ENCODE measurements at regions not wholly inside any gene's neighbourhood (a gene's known extent, or its start where the extent isn't known, plus 50 kb on each side); places are given as distances from the start of the nearest gene placed in this dataset.

GRCh38 chr4:72966652-72967051 is 102.9 kb downstream of the COX18 start:
- TF ChIP-seq, protein P1, sequence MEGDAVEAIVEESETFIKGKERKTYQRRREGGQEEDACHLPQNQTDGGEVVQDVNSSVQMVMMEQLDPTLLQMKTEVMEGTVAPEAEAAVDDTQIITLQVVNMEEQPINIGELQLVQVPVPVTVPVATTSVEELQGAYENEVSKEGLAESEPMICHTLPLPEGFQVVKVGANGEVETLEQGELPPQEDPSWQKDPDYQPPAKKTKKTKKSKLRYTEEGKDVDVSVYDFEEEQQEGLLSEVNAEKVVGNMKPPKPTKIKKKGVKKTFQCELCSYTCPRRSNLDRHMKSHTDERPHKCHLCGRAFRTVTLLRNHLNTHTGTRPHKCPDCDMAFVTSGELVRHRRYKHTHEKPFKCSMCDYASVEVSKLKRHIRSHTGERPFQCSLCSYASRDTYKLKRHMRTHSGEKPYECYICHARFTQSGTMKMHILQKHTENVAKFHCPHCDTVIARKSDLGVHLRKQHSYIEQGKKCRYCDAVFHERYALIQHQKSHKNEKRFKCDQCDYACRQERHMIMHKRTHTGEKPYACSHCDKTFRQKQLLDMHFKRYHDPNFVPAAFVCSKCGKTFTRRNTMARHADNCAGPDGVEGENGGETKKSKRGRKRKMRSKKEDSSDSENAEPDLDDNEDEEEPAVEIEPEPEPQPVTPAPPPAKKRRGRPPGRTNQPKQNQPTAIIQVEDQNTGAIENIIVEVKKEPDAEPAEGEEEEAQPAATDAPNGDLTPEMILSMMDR (IDR thresholded peaks at IDR 0.05), result no peak
- no peak for TF ChIP-seq EP300 (IDR thresholded peaks at IDR 0.05)
